HFF-Myc (cell line): ENCODE measurements at regions not wholly inside any gene's neighbourhood (a gene's known extent, or its start where the extent isn't known, plus 50 kb on each side); places are given as distances from the start of the nearest gene placed in this dataset.
A peak's percentile ranks its signal among the peaks of the same experiment; 100 is the strongest.

Experiments
- DNase-seq: peaks from one replicate; pipeline ENCODE4 v3.0.0-alpha.2; 2011; ENCODE audit warnings: low read depth; ENCODE audit errors: extremely low read depth
- H3K4me3 ChIP-seq: replicated peaks from 2 replicates; pipeline ENCODE4 v1.5.1; 2011; ENCODE audit warnings: low read depth, mild to moderate bottlenecking, control low read depth, low read length
- TF ChIP-seq, protein P1 (sequence below): IDR thresholded peaks from 2 replicates; pipeline ENCODE4 v1.5.1; 2012; ENCODE audit warnings: mild to moderate bottlenecking, low read depth, low read length, control low read depth; ENCODE audit errors: missing control alignments

DNA sequence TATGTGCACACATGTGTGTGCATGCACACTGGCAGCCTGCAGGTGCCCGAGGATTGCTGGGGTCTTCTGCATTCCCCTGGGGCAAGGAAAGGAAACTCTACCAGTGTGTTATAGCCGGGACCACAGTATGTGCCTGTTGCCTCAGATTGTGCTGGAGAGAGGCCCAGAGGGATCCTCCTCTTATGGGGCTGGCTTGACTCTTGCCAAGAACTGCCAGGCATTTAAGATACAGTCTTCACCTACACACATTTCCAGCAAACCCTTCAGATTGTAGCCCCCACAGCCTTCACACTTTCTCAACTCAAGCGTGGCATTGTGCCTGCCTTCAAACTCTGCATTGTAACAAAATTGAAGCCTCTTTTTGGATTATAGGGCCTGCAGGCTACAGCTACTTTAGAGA is 176.7 kb upstream of the DYRK2 start:
- TF ChIP-seq, protein P1, sequence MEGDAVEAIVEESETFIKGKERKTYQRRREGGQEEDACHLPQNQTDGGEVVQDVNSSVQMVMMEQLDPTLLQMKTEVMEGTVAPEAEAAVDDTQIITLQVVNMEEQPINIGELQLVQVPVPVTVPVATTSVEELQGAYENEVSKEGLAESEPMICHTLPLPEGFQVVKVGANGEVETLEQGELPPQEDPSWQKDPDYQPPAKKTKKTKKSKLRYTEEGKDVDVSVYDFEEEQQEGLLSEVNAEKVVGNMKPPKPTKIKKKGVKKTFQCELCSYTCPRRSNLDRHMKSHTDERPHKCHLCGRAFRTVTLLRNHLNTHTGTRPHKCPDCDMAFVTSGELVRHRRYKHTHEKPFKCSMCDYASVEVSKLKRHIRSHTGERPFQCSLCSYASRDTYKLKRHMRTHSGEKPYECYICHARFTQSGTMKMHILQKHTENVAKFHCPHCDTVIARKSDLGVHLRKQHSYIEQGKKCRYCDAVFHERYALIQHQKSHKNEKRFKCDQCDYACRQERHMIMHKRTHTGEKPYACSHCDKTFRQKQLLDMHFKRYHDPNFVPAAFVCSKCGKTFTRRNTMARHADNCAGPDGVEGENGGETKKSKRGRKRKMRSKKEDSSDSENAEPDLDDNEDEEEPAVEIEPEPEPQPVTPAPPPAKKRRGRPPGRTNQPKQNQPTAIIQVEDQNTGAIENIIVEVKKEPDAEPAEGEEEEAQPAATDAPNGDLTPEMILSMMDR: no peak
- DNase-seq: no peak

DNA sequence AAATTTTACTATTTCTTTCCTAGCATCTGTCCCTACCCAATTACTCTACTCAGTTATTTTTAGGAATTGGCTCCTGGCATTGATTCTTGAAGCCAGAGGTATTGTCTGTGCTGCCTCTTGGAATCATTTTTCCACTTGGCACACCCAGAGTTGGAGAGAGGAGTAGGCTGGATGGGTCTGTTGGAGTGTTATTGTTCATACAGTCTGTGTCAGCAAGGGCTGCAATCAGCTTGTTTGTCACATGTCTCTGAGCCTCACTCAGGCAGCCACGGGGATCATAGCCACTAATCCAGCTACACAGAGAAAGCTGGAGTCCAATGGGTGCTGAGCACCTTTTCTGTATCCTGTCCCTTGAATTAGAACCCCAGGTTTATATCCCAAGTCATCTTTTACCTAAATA is 176.0 kb upstream of the DYRK2 start:
- TF ChIP-seq, protein P1: no peak
- H3K4me3 ChIP-seq: no peak overlapping the region
- DNase-seq: no peak

More for the DNA sequence above, 176.7 kb upstream of the DYRK2 start:
- H3K4me3 ChIP-seq: no peak overlapping the region

DNA sequence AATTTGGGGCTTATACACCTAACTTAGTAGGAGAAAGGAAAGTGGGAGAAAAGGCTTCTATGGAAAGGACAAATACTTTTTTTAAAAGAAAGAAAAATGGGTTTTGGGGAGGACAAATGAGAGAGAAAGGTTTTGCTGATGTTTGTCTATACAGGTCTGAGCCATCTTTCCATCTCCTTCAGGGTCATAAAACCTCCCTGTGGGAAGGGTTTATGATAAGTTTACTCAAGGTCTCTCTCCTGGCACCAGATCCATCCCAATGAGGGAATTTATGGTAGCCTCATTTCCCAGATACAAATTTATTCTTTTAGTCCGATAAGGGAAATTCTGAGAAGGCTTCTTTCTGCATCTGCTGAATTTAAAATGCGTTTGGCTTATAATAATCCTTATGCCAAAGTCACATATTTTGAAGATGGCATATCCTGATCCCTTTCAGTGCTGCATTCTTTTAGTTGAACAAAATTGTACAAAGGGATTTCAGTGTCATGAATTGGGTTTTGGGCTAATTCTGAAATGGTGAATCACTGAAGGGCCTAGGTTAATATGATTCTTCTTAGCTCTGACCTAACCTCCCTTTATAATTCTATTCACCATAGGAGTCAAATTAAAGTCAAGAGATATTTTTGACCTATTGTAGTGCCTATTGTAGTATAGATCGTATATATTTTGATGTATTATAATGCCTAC is 173.5 kb upstream of the DYRK2 start:
- DNase-seq: no peak
- no peak overlapping the region for H3K4me3 ChIP-seq
- TF ChIP-seq, protein P1: no peak

DNA sequence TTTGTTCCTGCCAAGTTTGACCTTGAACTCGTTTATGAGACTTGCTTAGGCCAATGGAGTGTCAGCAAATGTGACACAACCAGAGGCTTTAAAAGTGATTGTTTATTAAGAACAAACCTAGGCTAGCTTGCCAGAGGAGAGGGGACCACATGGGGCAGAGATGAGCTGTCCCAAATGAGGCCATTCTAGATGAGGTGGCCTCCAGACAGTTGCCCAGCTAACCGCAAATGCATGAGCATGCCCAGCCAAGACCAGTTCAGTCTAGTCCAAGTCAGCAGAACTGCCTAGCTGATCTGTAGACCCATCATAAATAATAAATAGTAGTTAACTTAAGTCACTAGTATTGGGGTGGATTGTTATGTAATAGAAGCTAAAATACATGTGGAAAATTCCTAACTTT is 172.8 kb upstream of the DYRK2 start:
- no peak for DNase-seq
- TF ChIP-seq, protein P1: no peak
- no peak overlapping the region for H3K4me3 ChIP-seq

DNA sequence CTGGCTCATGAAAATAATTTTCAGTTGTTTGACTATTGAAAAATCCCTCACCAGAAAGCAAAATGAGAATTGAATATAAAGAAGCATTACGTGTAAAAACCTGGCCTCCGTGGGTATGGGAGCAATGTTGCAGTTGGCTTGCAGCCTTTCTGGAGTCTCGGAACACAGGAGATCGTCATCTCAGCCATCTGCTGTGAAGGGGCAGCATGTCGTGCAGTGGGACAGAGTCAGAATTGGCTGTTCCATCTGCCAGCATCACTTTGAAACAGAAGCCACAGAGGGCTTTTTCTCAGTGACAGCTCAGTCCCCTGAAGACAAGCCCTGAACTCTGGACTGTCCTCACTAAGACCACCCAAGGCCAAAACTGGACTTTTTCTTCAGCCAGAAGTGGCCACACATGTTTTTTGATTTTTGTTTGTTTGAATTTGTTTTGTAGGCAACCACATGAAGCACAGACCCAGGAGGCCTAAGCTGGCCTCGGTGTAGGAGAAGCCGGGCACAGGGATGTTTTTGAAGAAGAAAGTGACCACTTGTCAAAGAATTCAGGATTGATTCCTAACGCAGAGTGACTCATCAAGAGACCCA is 170.8 kb upstream of the DYRK2 start:
- DNase-seq: no peak
- H3K4me3 ChIP-seq: no peak overlapping the region
- TF ChIP-seq, protein P1: no peak

DNA sequence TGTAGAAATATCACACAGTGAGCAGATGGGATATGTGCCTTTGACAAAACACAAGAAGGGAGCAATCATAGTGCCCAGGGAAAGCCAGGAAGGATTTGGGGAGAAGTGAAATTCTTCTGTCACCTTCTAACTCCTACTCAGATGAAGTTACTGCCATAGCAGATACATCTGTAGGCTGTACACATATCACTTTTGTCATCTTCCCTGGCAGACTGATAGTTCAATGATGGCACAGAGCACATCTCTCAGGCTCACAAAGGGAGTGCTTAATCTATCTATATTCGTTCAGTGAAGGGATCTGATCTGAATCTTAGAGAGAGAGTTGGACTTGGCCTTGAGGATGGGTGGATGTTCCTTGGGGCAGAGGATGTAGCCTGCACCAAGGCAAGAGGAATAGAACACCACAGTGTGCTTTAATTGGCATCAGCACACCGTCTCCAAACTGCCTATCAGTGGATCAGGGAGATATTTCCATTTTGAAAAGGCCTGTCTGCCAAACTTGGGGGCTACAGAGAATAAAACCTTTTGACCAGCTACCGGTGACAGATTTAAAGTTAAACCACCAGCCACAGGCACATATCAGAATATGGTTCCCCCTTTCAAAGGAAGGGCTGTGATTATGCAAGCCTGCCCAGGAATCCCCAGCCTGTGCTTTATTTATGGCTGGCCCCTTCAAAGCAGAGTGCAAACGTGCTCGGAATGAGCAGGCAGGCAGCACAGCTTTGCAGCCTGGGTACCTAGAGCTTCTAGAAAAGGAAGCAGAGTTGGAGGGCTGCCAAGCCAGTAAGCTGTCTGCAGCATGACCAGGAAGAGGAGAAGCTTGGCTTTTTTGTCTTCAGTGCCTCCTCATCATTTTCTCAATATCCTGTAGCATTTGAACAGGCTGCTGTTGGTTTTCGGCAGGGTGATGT is 165.5 kb upstream of the DYRK2 start:
- DNase-seq: peak; percentile 41
- TF ChIP-seq, protein P1: no peak
- H3K4me3 ChIP-seq: no peak overlapping the region
